ENCODE measurements at regions not wholly inside any gene's neighbourhood (a gene's known extent, or its start where the extent isn't known, plus 50 kb on each side); places are given as distances from the start of the nearest gene placed in this dataset.

DNA sequence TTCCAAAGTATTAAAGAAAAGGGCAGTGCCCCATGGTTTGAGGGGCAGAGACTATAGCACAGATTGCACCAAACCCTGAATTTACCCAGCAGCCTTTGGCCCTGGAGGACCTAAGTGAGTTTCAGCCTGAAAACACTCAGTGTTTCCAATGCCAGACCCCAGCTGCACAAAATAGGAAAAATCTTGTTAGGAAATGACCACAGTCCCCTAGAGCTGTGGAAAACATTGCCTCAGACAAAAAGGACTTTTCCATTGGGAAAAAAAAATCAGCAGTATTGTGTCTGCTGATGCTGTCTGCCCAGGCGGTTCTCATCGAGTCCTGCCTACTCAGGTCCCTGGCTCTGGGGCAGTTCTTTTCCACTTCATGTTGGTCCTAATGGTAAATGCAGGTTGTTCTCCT, 121.7 kb upstream of the DLG1 start:
- H3K27me3 ChIP-seq (ENCODE audit: control insufficient read depth in 1 of 2, insufficient read depth in 2 of 2, low read length in 2 of 2) = no peaks in the 10 kb centered on the region
- ATAC-seq (no peak), FAIRE-seq (no peak), DNase-seq (ENCODE audit: low spot score) (no peak)
- no peaks in the 10 kb centered on the region for H3K36me3 ChIP-seq (replicated peaks in 1 of 2; ENCODE audit: control insufficient read depth in 1 of 2, insufficient read depth in 2 of 2, low read length in 2 of 2)
- no peak for TF ChIP-seq ZMYM2 (CRISPR knock-in tag; IDR thresholded peaks at IDR 0.05)
- H3K9me3 ChIP-seq (ENCODE audit: low read length) = no peaks in the 10 kb centered on the region
- in situ Hi-C loops (cut with HindIII; ENCODE audit: extremely low pct_ligation_motif_present, low pct_unique_long_range_greater_than_20kb) = no loop called here
- H4K20me1 ChIP-seq (ENCODE audit: insufficient read depth, low read length) = no peaks in the 10 kb centered on the region
- CTCF ChIA-PET (ENCODE audit: low intra/inter-chr PET ratio, low total read pairs) = no interaction called here
- no peak overlapping the region for H3K9ac ChIP-seq (ENCODE audit: insufficient read depth, low read depth, low read length)
- H3K4me3 ChIP-seq (replicated peaks in 1 of 3; ENCODE audit: insufficient read depth in 1 of 3, low read depth in 2 of 3, low read length in 3 of 3) = no peak overlapping the region
- H3K4me1 ChIP-seq (ENCODE audit: insufficient read depth, low read length) = peaks cover 30% of the 10 kb centered on the region
- no peak overlapping the region for H2AFZ ChIP-seq (ENCODE audit: low read length)
- H3K4me2 ChIP-seq (ENCODE audit: low read depth, low read length) = no peak overlapping the region
- 73% methylated on average over 2 of the region's 2 CpGs for WGBS (ENCODE audit: low lambda C conversion rate)
- POLR2A ChIA-PET = interaction anchor here (1.0 kb wide), 1 partner anchor 49 kb away, joined by 3 read pairs; no protein-coding TSS in a partner anchor
- no peaks in the 10 kb centered on the region for H3K79me2 ChIP-seq (ENCODE audit: insufficient read depth, low read length)
- no peak overlapping the region for H3K27ac ChIP-seq (ENCODE audit: extremely low read length, insufficient read depth, low read length)
- intact Hi-C loops (cut with micrococcal nuclease; ENCODE audit: unreplicated experiment) = loop anchor here (5.0 kb wide), 1 partner anchor 48 kb away; no protein-coding TSS in a partner anchor
- no TSS peak for BruUV-seq (replicated peaks)

DNA sequence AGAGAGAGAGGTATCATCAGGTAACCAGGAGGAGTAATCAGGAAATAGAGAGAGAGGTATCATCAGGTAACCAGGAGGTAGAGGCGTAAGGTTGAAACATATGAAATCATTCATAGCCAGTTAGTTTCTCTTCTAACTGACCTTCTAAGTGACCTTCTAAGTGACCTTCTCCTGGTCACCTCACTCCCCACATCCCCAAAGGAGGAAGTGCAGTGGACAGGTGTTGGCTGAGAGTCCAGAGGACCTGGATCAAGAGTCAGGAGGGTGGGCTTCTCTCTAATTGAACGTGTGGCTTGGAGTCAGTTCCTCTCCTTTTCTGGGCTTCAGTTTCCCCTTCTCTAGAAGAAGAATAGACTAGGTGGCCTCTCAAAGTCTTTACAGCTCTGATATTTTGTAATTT, 121.3 kb upstream of the DLG1 start:
- in situ Hi-C loops (cut with HindIII; ENCODE audit: extremely low pct_ligation_motif_present, low pct_unique_long_range_greater_than_20kb) = no loop called here
- DNase-seq (ENCODE audit: low spot score) (no peak), FAIRE-seq (no peak), ATAC-seq (no peak)
- Histone ChIP-seq H3K4me3 (replicated peaks in 1 of 3; ENCODE audit: insufficient read depth in 1 of 3, low read depth in 2 of 3, low read length in 3 of 3) (no peak overlapping the region), H3K9ac (ENCODE audit: insufficient read depth, low read depth, low read length) (no peak overlapping the region), H3K79me2 (ENCODE audit: insufficient read depth, low read length) (no peaks in the 10 kb centered on the region), H3K27me3 (ENCODE audit: control insufficient read depth in 1 of 2, insufficient read depth in 2 of 2, low read length in 2 of 2) (no peaks in the 10 kb centered on the region), H3K9me3 (ENCODE audit: low read length) (no peaks in the 10 kb centered on the region), H3K4me2 (ENCODE audit: low read depth, low read length) (no peak overlapping the region), H3K36me3 (replicated peaks in 1 of 2; ENCODE audit: control insufficient read depth in 1 of 2, insufficient read depth in 2 of 2, low read length in 2 of 2) (no peaks in the 10 kb centered on the region), H4K20me1 (ENCODE audit: insufficient read depth, low read length) (no peaks in the 10 kb centered on the region), H2AFZ (ENCODE audit: low read length) (no peak overlapping the region), H3K4me1 (ENCODE audit: insufficient read depth, low read length) (peaks cover 30% of the 10 kb centered on the region), H3K27ac (ENCODE audit: extremely low read length, insufficient read depth, low read length) (no peak overlapping the region)
- ChIA-PET POLR2A (no interaction called here), CTCF (ENCODE audit: low intra/inter-chr PET ratio, low total read pairs) (no interaction called here)
- 50% methylated on average over 2 of the region's 2 CpGs for WGBS (ENCODE audit: low lambda C conversion rate)
- no TSS peak for BruUV-seq (replicated peaks)
- intact Hi-C loops (cut with micrococcal nuclease; ENCODE audit: unreplicated experiment) = loop anchor here (5.0 kb wide), 1 partner anchor 47 kb away; no protein-coding TSS in a partner anchor
- no peak for TF ChIP-seq ZNF180 (CRISPR knock-in tag; IDR thresholded peaks at IDR 0.05; ENCODE audit: borderline replicate concordance, low read depth)
- no peak for TF ChIP-seq ASH2L (IDR thresholded peaks at IDR 0.05; ENCODE audit: insufficient read length, low read depth, low read length)
- TF ChIP-seq, protein P1, sequence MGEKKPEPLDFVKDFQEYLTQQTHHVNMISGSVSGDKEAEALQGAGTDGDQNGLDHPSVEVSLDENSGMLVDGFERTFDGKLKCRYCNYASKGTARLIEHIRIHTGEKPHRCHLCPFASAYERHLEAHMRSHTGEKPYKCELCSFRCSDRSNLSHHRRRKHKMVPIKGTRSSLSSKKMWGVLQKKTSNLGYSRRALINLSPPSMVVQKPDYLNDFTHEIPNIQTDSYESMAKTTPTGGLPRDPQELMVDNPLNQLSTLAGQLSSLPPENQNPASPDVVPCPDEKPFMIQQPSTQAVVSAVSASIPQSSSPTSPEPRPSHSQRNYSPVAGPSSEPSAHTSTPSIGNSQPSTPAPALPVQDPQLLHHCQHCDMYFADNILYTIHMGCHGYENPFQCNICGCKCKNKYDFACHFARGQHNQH (CRISPR knock-in tag; IDR thresholded peaks at IDR 0.05) = no peak
- TF ChIP-seq MBD4 (IDR thresholded peaks at IDR 0.05; ENCODE audit: borderline replicate concordance, low read length) = no peak
- no peak for TF ChIP-seq ZNF615 (CRISPR knock-in tag; IDR thresholded peaks at IDR 0.05; ENCODE audit: borderline replicate concordance)
- TF ChIP-seq POLR2G (IDR thresholded peaks at IDR 0.05; ENCODE audit: low read depth, low read length) = no peak
- no peak for TF ChIP-seq ELF3 (CRISPR knock-in tag; IDR thresholded peaks at IDR 0.05)
- TF ChIP-seq ZNF264 (CRISPR knock-in tag; IDR thresholded peaks at IDR 0.05) = no peak
- TF ChIP-seq ZNF83 (CRISPR knock-in tag; IDR thresholded peaks at IDR 0.05; ENCODE audit: borderline replicate concordance) = no peak
- TF ChIP-seq ZFP36 (IDR thresholded peaks at IDR 0.05; ENCODE audit: borderline replicate concordance, low read depth, low read length, partially characterized antibody) = no peak
- no peak for TF ChIP-seq NBN (conservative IDR thresholded peaks at IDR 0.05)
- TF ChIP-seq IRF2 (CRISPR knock-in tag; IDR thresholded peaks at IDR 0.05) = no peak
- no peak for TF ChIP-seq ARID2 (CRISPR knock-in tag; IDR thresholded peaks at IDR 0.05; ENCODE audit: borderline replicate concordance)
- TF ChIP-seq ZNF782 (CRISPR knock-in tag; IDR thresholded peaks at IDR 0.05; ENCODE audit: borderline replicate concordance) = no peak
- no peak for TF ChIP-seq POGZ (CRISPR knock-in tag; IDR thresholded peaks at IDR 0.05)
- no peak for TF ChIP-seq KDM4B (CRISPR knock-in tag; IDR thresholded peaks at IDR 0.05)
- no peak for TF ChIP-seq GATAD2A (CRISPR knock-in tag; IDR thresholded peaks at IDR 0.05)

All from HepG2 (cell line).